ENCODE measurements at regions not wholly inside any gene's neighbourhood (a gene's known extent, or its start where the extent isn't known, plus 50 kb on each side); places are given as distances from the start of the nearest gene placed in this dataset.

GRCh38 chr11:38219636-38220035 lies 1621.6 kb upstream of the RAG2 start:
- WGBS, 2 experiments (ENCODE audit: low coverage in 1 of 2, low lambda C conversion rate in 2 of 2, missing lambda C conversion rate in 2 of 2), result 0 to 4% methylated on average over 2 of the region's 2 CpGs
- Histone ChIP-seq H3K9ac (no peak overlapping the region), H3K9me3 (ENCODE audit: low read depth) (no peaks in the 10 kb centered on the region), H3K27ac (no peak overlapping the region), H3K9me2 (ENCODE audit: insufficient read depth) (no peaks in the 10 kb centered on the region), H3K36me3 (ENCODE audit: low read depth) (no peaks in the 10 kb centered on the region), H3K27me3 (replicated peaks; ENCODE audit: insufficient read depth) (no peaks in the 10 kb centered on the region), H3K4me2 (ENCODE audit: unreplicated experiment) (no peak overlapping the region), H2AFZ (no peak overlapping the region), H4K20me1 (ENCODE audit: insufficient read depth) (no peaks in the 10 kb centered on the region), H3K79me2 (ENCODE audit: insufficient read depth) (no peaks in the 10 kb centered on the region), H3K4me1 (ENCODE audit: insufficient read depth) (no peaks in the 10 kb centered on the region), H3F3A (ENCODE audit: insufficient read depth) (no peaks in the 10 kb centered on the region), H3K4me3 (no peak overlapping the region)
- no peak for DNase-seq
- TF ChIP-seq EZH2 (IDR thresholded peaks at IDR 0.05; ENCODE audit: insufficient read depth, poor library complexity, severe bottlenecking) (no peak), EZH2phosphoT487 (IDR thresholded peaks at IDR 0.05; ENCODE audit: insufficient read depth, low read depth) (no peak)
- in situ Hi-C loops (cut with MboI), result no loop called here

GRCh38 chr11:38208951-38209350 lies 1610.9 kb upstream of the RAG2 start:
- H3K79me2 ChIP-seq (ENCODE audit: insufficient read depth), result no peaks in the 10 kb centered on the region
- no peaks in the 10 kb centered on the region for H3K36me3 ChIP-seq (ENCODE audit: low read depth)
- H3K27ac ChIP-seq, result no peak overlapping the region
- H3K27me3 ChIP-seq (replicated peaks; ENCODE audit: insufficient read depth), result no peaks in the 10 kb centered on the region
- H2AFZ ChIP-seq, result no peak overlapping the region
- no peak overlapping the region for H3K4me3 ChIP-seq
- H3F3A ChIP-seq (ENCODE audit: insufficient read depth), result no peaks in the 10 kb centered on the region
- TF ChIP-seq EZH2 (IDR thresholded peaks at IDR 0.05; ENCODE audit: insufficient read depth, poor library complexity, severe bottlenecking) (no peak), EZH2phosphoT487 (IDR thresholded peaks at IDR 0.05; ENCODE audit: insufficient read depth, low read depth) (no peak)
- no peaks in the 10 kb centered on the region for H4K20me1 ChIP-seq (ENCODE audit: insufficient read depth)
- H3K4me1 ChIP-seq (ENCODE audit: insufficient read depth), result no peaks in the 10 kb centered on the region
- no peaks in the 10 kb centered on the region for H3K9me3 ChIP-seq (ENCODE audit: low read depth)
- in situ Hi-C loops (cut with MboI), result no loop called here
- no peaks in the 10 kb centered on the region for H3K9me2 ChIP-seq (ENCODE audit: insufficient read depth)
- no peak for DNase-seq
- no peak overlapping the region for H3K4me2 ChIP-seq (ENCODE audit: unreplicated experiment)
- 5 to 9% methylated on average over 2 of the region's 2 CpGs for WGBS, 2 experiments (ENCODE audit: low coverage in 1 of 2, low lambda C conversion rate in 2 of 2, missing lambda C conversion rate in 2 of 2)
- H3K9ac ChIP-seq, result no peak overlapping the region

GRCh38 chr11:38206663-38207062 lies 1608.6 kb upstream of the RAG2 start:
- TF ChIP-seq EZH2phosphoT487 (IDR thresholded peaks at IDR 0.05; ENCODE audit: insufficient read depth, low read depth), result no peak
- TF ChIP-seq EZH2 (IDR thresholded peaks at IDR 0.05; ENCODE audit: insufficient read depth, poor library complexity, severe bottlenecking), result no peak
- Histone ChIP-seq H3K36me3 (ENCODE audit: low read depth) (no peaks in the 10 kb centered on the region), H3K9me3 (ENCODE audit: low read depth) (no peaks in the 10 kb centered on the region), H3K27me3 (replicated peaks; ENCODE audit: insufficient read depth) (no peaks in the 10 kb centered on the region), H4K20me1 (ENCODE audit: insufficient read depth) (no peaks in the 10 kb centered on the region), H3K4me2 (ENCODE audit: unreplicated experiment) (no peak overlapping the region), H3K4me3 (no peak overlapping the region), H3K9me2 (ENCODE audit: insufficient read depth) (no peaks in the 10 kb centered on the region), H2AFZ (no peak overlapping the region), H3K4me1 (ENCODE audit: insufficient read depth) (no peaks in the 10 kb centered on the region), H3K9ac (no peak overlapping the region), H3F3A (ENCODE audit: insufficient read depth) (no peaks in the 10 kb centered on the region), H3K79me2 (ENCODE audit: insufficient read depth) (no peaks in the 10 kb centered on the region), H3K27ac (no peak overlapping the region)
- DNase-seq, result no peak
- in situ Hi-C loops (cut with MboI), result no loop called here
- WGBS, 2 experiments (ENCODE audit: low coverage in 1 of 2, low lambda C conversion rate in 2 of 2, missing lambda C conversion rate in 2 of 2), result 11 to 21% methylated on average over 2 of the region's 2 CpGs

- H3K4me2 ChIP-seq (ENCODE audit: unreplicated experiment), result no peak overlapping the region
- no peak for TF ChIP-seq EZH2 (IDR thresholded peaks at IDR 0.05; ENCODE audit: insufficient read depth, poor library complexity, severe bottlenecking)
- no peak for TF ChIP-seq EZH2phosphoT487 (IDR thresholded peaks at IDR 0.05; ENCODE audit: insufficient read depth, low read depth)
- in situ Hi-C loops (cut with MboI), result no loop called here
- H2AFZ ChIP-seq, result no peak overlapping the region
- WGBS, 2 experiments (ENCODE audit: low coverage in 1 of 2, low lambda C conversion rate in 2 of 2, missing lambda C conversion rate in 2 of 2), result 0 to 3% methylated on average over 1 of the region's 1 CpG
- no peak overlapping the region for H3K9ac ChIP-seq
- no peaks in the 10 kb centered on the region for H3K9me2 ChIP-seq (ENCODE audit: insufficient read depth)
- H3K79me2 ChIP-seq (ENCODE audit: insufficient read depth), result no peaks in the 10 kb centered on the region
- no peaks in the 10 kb centered on the region for H3K4me1 ChIP-seq (ENCODE audit: insufficient read depth)
- no peaks in the 10 kb centered on the region for H3F3A ChIP-seq (ENCODE audit: insufficient read depth)
- no peak for DNase-seq
- no peaks in the 10 kb centered on the region for H4K20me1 ChIP-seq (ENCODE audit: insufficient read depth)
- H3K27ac ChIP-seq, result no peak overlapping the region
- no peak overlapping the region for H3K4me3 ChIP-seq
- no peaks in the 10 kb centered on the region for H3K27me3 ChIP-seq (replicated peaks; ENCODE audit: insufficient read depth)
- peaks cover 5% of the 10 kb centered on the region for H3K9me3 ChIP-seq (ENCODE audit: low read depth)
- no peaks in the 10 kb centered on the region for H3K36me3 ChIP-seq (ENCODE audit: low read depth)
Measured at GRCh38 chr11:38191101-38191500, 1593.1 kb upstream of the RAG2 start.

All from GM23248 (cell line).